GM21381 (cell line): ENCODE measurements at regions not wholly inside any gene's neighbourhood (a gene's known extent, or its start where the extent isn't known, plus 50 kb on each side); places are given as distances from the start of the nearest gene placed in this dataset.

ENCODE experiments used
- ATAC-seq: cut with Tn5 transposase; IDR thresholded peaks from one replicate; pipeline ENCODE4 v1.9.1; 2021; ENCODE audit warnings: mild to moderate bottlenecking, moderate library complexity; ENCODE audit not compliant: unreplicated experiment

- ATAC-seq: no peak
Measured at GRCh38 chr6:9957215-9957759, 457.6 kb downstream of the TFAP2A start.

GRCh38 chr6:9948678-9949077 lies 466.2 kb downstream of the TFAP2A start:
- no peak for ATAC-seq

- no peak for ATAC-seq
Measured at GRCh38 chr6:9943986-9944385, 470.9 kb downstream of the TFAP2A start.

DNA sequence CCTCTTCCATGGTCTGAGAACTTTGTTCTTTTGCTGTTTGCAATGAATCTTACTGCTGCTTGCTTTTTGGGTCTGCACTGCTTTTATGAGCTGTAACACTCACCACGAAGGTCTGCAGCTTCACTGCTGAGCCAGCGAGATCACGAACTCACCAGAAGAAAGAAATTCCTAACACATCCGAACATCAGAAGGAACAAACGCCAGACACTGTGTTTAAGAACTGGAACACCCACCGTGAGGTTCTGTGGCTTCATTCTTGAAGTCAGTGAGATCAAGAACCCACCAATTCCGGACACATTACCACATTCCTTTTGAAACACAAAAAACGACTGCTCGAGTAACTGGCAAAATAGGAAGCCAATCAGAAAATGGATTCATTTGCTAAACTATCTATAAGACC lies 471.8 kb downstream of the TFAP2A start:
- ATAC-seq: no peak

DNA sequence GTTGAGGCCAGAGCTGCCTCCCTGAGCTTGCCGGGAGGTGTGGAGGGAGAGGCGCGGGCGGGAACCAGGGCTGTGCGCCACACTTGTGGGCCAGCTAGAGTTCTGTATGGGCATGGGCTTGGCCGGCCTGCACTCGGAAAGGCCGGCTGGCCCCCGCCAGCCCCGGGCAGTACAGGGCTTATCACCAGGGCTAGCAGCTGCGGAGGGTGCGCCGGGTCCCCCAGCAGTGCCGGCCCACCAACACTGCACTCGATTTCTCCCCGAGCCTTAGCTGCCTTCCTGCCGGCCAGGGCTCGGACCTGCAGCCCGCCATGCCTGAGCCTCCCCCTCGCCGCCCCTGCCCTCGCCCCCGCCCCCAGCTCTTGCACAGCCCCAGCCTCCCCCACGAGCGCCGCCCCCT lies 472.7 kb downstream of the TFAP2A start:
- no peak for ATAC-seq

DNA sequence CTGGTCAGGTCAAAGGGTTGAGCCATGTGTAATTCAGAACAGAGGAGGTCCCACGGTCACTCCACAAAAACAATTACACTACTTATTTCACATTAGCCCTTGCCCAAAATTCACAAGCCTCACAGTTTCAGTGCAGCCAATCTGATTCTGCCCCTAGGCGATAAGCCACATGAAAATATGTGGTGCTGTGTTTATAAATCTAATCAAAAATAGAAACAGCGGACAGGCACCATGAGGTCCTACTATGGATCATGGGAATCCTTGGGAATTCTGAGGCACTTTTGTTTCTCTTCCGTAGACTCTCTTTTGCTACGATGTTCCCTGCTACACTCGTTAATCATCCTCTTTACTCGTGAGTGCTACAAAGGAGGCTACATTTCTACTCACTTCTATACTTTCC lies 476.1 kb downstream of the TFAP2A start:
- no peak for ATAC-seq

- no peak for ATAC-seq
Measured at GRCh38 chr6:9937031-9937763, 477.7 kb downstream of the TFAP2A start.

- no peak for ATAC-seq
Measured at GRCh38 chr6:9936551-9936950, 478.3 kb downstream of the TFAP2A start.

- ATAC-seq: no peak
Measured at GRCh38 chr6:9933677-9934076, 481.2 kb downstream of the TFAP2A start.

DNA sequence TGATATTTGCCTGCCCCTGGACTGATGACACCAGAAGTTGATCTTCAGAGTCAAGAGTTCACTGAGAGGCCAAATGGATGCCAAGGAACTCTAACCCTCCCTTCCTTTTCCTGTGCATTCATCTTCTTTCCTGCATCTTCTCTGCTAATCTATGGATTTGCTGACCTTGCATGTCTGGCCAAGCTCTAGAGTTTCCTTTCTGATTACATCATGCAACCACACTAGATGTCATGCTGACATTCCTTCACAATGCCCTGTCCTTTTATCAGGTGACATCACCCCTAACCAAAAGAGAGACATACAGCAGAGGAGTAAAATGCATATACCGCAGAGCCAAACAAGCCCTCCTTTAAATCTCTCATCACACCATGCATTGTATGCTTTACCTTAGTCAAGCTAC lies 487.6 kb downstream of the TFAP2A start:
- no peak for ATAC-seq

GRCh38 chr6:9924971-9925370 lies 489.9 kb downstream of the TFAP2A start:
- ATAC-seq: no peak

DNA sequence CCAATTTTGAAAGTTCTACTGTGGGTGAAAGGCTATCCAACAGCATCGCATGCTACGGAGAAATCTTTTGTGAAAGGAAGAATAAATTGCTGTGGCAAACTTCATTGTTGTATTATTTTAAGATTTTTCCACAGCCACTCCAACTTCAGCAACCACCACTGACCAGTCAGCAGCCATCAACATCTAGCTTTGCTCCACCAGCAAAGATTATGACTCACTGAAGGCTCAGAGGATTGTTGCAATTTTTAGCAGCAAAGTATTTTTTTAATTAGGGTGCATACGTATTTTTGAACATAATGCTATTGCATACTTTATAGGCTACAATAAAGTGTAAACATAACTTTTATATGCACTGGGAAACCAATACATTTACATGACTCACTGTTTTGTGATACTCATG lies 493.5 kb downstream of the TFAP2A start:
- no peak for ATAC-seq

GRCh38 chr6:9914951-9915350 lies 499.9 kb downstream of the TFAP2A start:
- ATAC-seq: no peak

- no peak for ATAC-seq
Measured at GRCh38 chr6:9901376-9901775, 513.5 kb downstream of the TFAP2A start.

GRCh38 chr6:9896806-9897205 lies 518.1 kb downstream of the TFAP2A start:
- ATAC-seq: no peak

- ATAC-seq: no peak
Measured at GRCh38 chr6:9890893-9891292, 524.0 kb downstream of the TFAP2A start.

GRCh38 chr6:9890469-9890868 lies 524.4 kb downstream of the TFAP2A start:
- ATAC-seq: no peak

- ATAC-seq: no peak
Measured at GRCh38 chr6:9878535-9878934, 536.3 kb downstream of the TFAP2A start.

DNA sequence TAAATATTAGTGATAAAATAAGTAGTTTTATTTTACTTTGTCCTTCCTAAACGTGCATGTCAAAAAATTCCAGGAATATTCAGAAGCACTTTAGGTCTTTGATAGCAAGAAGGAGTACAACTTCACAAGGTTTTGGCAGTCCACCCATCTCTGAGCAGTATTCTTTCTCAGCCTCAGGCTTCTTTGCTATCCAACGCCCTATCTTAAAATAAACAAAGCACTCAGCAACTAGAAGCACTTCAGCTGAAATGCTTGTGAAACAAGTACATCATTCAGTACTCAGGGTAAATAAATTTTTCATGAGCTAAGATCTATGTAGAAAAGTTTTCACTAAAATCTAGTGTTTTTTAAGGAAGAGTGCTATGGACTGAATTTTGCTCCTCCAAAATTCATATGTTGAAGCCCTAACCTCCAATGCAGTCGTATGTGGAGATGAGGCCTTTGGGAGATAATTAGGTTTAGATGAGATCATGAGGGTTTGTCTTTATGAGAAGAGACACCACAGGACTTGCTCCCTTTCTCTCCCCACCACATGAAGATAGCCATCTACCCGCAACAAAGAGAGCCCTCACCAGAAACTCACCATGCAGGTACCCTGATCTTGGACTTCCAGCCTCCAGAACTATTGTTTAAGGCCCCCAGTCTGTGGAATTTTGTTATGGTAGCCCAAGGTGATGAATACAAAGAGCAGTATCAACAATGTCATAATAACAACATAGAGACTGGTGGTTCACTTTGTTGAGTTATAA lies 539.1 kb downstream of the TFAP2A start:
- ATAC-seq: no peak

- no peak for ATAC-seq
Measured at GRCh38 chr6:9862603-9863167, 552.2 kb downstream of the TFAP2A start.

DNA sequence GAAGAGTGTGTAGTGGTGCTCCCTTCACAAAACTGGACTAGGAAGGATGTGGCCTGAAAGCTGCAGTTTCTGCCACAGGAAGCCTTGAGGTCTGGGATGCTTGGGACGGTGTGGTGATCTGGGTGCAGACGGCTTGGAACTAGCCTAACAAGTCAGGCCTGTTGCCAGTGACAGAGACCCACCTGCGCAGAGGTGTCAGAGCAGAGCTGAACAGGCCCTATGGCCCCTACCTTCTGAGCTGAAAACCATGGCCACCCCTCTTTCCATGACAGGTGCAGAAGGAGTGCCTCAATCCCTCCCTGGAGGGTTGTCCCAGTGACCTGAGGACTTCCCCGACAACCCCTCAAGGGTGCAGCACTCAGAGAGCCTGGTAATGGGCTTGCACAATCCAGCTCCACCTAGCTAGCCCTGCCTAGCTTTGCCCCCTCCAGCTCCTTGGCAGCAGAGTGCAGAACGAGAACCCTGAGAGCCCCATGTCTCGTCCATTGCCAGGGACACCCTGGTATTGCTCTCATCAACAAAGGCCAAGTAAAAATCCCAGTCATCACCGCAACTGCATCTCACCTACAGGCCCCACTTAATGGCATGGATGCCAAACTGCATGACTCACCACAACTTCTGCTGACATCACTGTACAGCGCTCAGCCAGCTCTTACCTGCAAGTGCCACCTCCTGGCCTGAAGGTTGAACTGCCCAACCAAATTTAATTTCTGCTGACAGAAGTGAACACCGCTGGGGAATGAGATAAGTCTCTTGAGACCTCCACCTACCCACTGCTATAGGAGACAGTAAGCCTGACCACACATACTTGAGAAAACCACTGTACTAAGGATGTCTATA lies 563.1 kb downstream of the TFAP2A start:
- ATAC-seq: no peak
